GM23338 (cell line): ENCODE measurements at regions not wholly inside any gene's neighbourhood (a gene's known extent, or its start where the extent isn't known, plus 50 kb on each side); places are given as distances from the start of the nearest gene placed in this dataset.

ENCODE experiments used
- ATAC-seq: fragments of 200-7000 bp; cut with Tn5 transposase; 3 replicates; pipeline ENCODE4 v1.9.1; 2020
- DNase-seq: peaks from one replicate; pipeline ENCODE4 v3.0.0-alpha.2; 2015; ENCODE audit warnings: low spot score
- H2AFZ ChIP-seq: fragments of 200-600 bp; sonication (generic); 2 replicates; pipeline ENCODE4 v1.8.0; 2016; ENCODE audit warnings: antibody characterized with exemption, mild to moderate bottlenecking, moderate library complexity
- H3F3A ChIP-seq: fragments of 200-600 bp; sonication (generic); replicated peaks from 2 replicates; pipeline ENCODE4 v1.8.0; 2017; ENCODE audit warnings: antibody characterized with exemption, mixed run types, low read depth
- H3K27ac ChIP-seq: fragments of 200-600 bp; sonication (generic); 2 replicates; pipeline ENCODE4 v1.6.1; 2016; ENCODE audit warnings: low read depth
- H3K27me3 ChIP-seq: fragments of 200-600 bp; sonication (generic); 2 replicates; pipeline ENCODE4 v1.8.0; 2016; ENCODE audit warnings: mild to moderate bottlenecking, mixed run types, moderate library complexity; ENCODE audit not compliant: insufficient read depth
- H3K36me3 ChIP-seq: fragments of 200-600 bp; sonication (generic); 2 replicates; pipeline ENCODE4 v1.8.0; 2016; ENCODE audit warnings: mild to moderate bottlenecking; ENCODE audit not compliant: insufficient read depth
- H3K4me1 ChIP-seq: fragments of 200-600 bp; sonication (generic); 2 replicates; pipeline ENCODE4 v1.8.0; 2016; ENCODE audit warnings: mild to moderate bottlenecking, moderate library complexity; ENCODE audit not compliant: insufficient read depth
- H3K4me2 ChIP-seq: fragments of 200-600 bp; sonication (generic); 2 replicates; pipeline ENCODE4 v1.7.1; 2017; ENCODE audit warnings: mixed run types
- H3K4me3 ChIP-seq: fragments of 200-600 bp; sonication (generic); 2 replicates; pipeline ENCODE4 v1.6.1; 2016; ENCODE audit warnings: mixed run types
- H3K79me2 ChIP-seq: fragments of 200-600 bp; sonication (generic); replicated peaks from 2 replicates; pipeline ENCODE4 v1.8.0; 2017; ENCODE audit warnings: mild to moderate bottlenecking; ENCODE audit not compliant: insufficient read depth
- H3K9me2 ChIP-seq: fragments of 200-600 bp; sonication (generic); 2 replicates; pipeline ENCODE4 v1.8.0; 2017; ENCODE audit not compliant: insufficient read depth
- H4K20me1 ChIP-seq: fragments of 200-600 bp; sonication (generic); replicated peaks from 2 replicates; pipeline ENCODE4 v1.8.0; 2017; ENCODE audit warnings: mild to moderate bottlenecking; ENCODE audit not compliant: insufficient read depth
- H3K27ac Mint-ChIP-seq: 2 replicates; pipeline ENCODE4 v1.8.0; 2020; ENCODE audit warnings: inconsistent platforms, mild to moderate bottlenecking, moderate library complexity, mixed read lengths
- H3K27me3 Mint-ChIP-seq: 3 replicates; pipeline ENCODE4 v1.8.0; 2022; ENCODE audit warnings: low read depth, mild to moderate bottlenecking, moderate library complexity, mixed read lengths, inconsistent platforms; ENCODE audit not compliant: insufficient read depth, poor library complexity
- H3K36me3 Mint-ChIP-seq: 3 replicates; pipeline ENCODE4 v1.8.0; 2021; ENCODE audit warnings: low read depth, mild to moderate bottlenecking, inconsistent platforms, moderate library complexity, mixed read lengths
- H3K4me1 Mint-ChIP-seq: 3 replicates; pipeline ENCODE4 v1.8.0; 2020; ENCODE audit warnings: mild to moderate bottlenecking, inconsistent platforms, mixed read lengths
- H3K4me3 Mint-ChIP-seq: 3 replicates; pipeline ENCODE4 v1.8.0; 2021; ENCODE audit warnings: moderate library complexity, mild to moderate bottlenecking, inconsistent platforms, mixed read lengths
- H3K9me3 Mint-ChIP-seq: 3 replicates; pipeline ENCODE4 v1.8.0; 2020; ENCODE audit warnings: moderate library complexity, mild to moderate bottlenecking, inconsistent platforms, mixed read lengths
- CREB1 ChIP-seq: fragments of 250-450 bp; sonication (Bioruptor Pico); IDR thresholded peaks from 2 replicates; pipeline ENCODE4 v1.5.0; 2020; ENCODE audit warnings: low read depth, mild to moderate bottlenecking, moderate library complexity
- EZH2 ChIP-seq: fragments of 200-600 bp; sonication (generic); IDR thresholded peaks from one replicate; pipeline ENCODE4 v1.8.0; 2017; ENCODE audit warnings: antibody characterized with exemption, mild to moderate bottlenecking, low read depth; ENCODE audit not compliant: unreplicated experiment
- EZH2phosphoT487 ChIP-seq: fragments of 200-600 bp; sonication (generic); IDR thresholded peaks from one replicate; pipeline ENCODE4 v1.8.1; 2018; ENCODE audit warnings: antibody characterized with exemption; ENCODE audit not compliant: unreplicated experiment
- JUNB ChIP-seq: IDR thresholded peaks from one replicate; pipeline ENCODE4 v1.6.1; 2016; ENCODE audit warnings: antibody characterized with exemption; ENCODE audit not compliant: unreplicated experiment
- NANOG ChIP-seq: IDR thresholded peaks from 2 replicates; pipeline ENCODE4 v1.6.1; 2016; ENCODE audit warnings: antibody characterized with exemption, borderline replicate concordance
- POLR2AphosphoS5 ChIP-seq: IDR thresholded peaks from 2 replicates; pipeline ENCODE4 v1.6.1; 2016; ENCODE audit warnings: antibody characterized with exemption, low read depth
- STAT1 ChIP-seq: IDR thresholded peaks from one replicate; pipeline ENCODE4 v1.6.1; 2016; ENCODE audit warnings: antibody characterized with exemption; ENCODE audit not compliant: unreplicated experiment
- ZNF114 ChIP-seq: fragments of 250-450 bp; sonication (Bioruptor Pico); IDR thresholded peaks from 2 replicates; pipeline ENCODE4 v1.5.0; 2020; ENCODE audit warnings: mild to moderate bottlenecking, moderate library complexity
- ZNF331 ChIP-seq: fragments of 250-450 bp; sonication (Bioruptor Pico); IDR thresholded peaks from 2 replicates; pipeline ENCODE4 v1.5.0; 2020; ENCODE audit warnings: low read depth, mild to moderate bottlenecking, moderate library complexity
- TF ChIP-seq, protein P1 (sequence below): IDR thresholded peaks from 2 replicates; pipeline ENCODE4 v1.6.1; 2016; ENCODE audit warnings: antibody characterized with exemption
- TF ChIP-seq, protein P2 (sequence below): fragments of 250-450 bp; sonication (Bioruptor Pico); IDR thresholded peaks from 2 replicates; pipeline ENCODE4 v1.5.0; 2020; ENCODE audit warnings: mild to moderate bottlenecking, moderate library complexity
- TF ChIP-seq, protein P3 (sequence below): IDR thresholded peaks from one replicate; pipeline ENCODE4 v1.6.1; 2018; ENCODE audit warnings: antibody characterized with exemption; ENCODE audit not compliant: unreplicated experiment

DNA sequence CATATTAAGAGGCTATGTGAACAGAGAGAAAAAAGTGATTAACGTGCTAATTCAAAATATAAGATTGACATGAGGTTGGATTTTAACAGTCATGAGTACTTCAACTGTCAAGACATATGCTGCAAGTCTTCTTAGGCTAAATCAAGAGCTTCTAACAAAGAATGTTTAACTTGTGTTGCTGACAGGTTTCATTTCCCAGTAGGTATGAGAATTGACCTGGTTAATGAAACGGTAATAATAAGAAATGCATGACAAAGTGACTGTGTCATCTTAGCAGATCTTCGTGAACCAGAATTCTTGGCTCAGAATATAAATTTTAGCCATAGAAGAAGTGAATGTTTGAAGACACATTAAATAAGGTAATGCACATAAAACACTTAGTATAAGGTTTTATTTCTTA lies 132.6 kb upstream of the PTGFR start:
- no peak overlapping the region for H3K4me3 ChIP-seq
- H2AFZ ChIP-seq = no peak overlapping the region
- H3K4me3 Mint-ChIP-seq = no peak overlapping the region
- no peaks in the 10 kb centered on the region for H4K20me1 ChIP-seq
- no peaks in the 10 kb centered on the region for H3K9me2 ChIP-seq
- no peaks in the 10 kb centered on the region for H3K27me3 ChIP-seq
- no peak for ATAC-seq
- H3K4me1 ChIP-seq = no peaks in the 10 kb centered on the region
- DNase-seq = no peak
- H3K4me1 Mint-ChIP-seq = no peaks in the 10 kb centered on the region
- H3K27ac ChIP-seq = no peak overlapping the region
- H3K36me3 Mint-ChIP-seq = no peaks in the 10 kb centered on the region
- H3K27ac Mint-ChIP-seq = no peak overlapping the region
- peaks cover 3% of the 10 kb centered on the region for H3K27me3 Mint-ChIP-seq
- no peaks in the 10 kb centered on the region for H3F3A ChIP-seq
- H3K4me2 ChIP-seq = no peak overlapping the region
- H3K36me3 ChIP-seq = no peaks in the 10 kb centered on the region
- no peaks in the 10 kb centered on the region for H3K79me2 ChIP-seq
- TF ChIP-seq POLR2AphosphoS5 (no peak), NANOG (no peak), ZNF331 (CRISPR knock-in tag) (no peak), STAT1 (no peak), EZH2 (no peak), JUNB (no peak), CREB1 (CRISPR knock-in tag) (no peak), EZH2phosphoT487 (no peak), ZNF114 (CRISPR knock-in tag) (no peak)
- TF ChIP-seq, protein P1, sequence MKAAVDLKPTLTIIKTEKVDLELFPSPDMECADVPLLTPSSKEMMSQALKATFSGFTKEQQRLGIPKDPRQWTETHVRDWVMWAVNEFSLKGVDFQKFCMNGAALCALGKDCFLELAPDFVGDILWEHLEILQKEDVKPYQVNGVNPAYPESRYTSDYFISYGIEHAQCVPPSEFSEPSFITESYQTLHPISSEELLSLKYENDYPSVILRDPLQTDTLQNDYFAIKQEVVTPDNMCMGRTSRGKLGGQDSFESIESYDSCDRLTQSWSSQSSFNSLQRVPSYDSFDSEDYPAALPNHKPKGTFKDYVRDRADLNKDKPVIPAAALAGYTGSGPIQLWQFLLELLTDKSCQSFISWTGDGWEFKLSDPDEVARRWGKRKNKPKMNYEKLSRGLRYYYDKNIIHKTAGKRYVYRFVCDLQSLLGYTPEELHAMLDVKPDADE = no peak
- TF ChIP-seq, protein P2, sequence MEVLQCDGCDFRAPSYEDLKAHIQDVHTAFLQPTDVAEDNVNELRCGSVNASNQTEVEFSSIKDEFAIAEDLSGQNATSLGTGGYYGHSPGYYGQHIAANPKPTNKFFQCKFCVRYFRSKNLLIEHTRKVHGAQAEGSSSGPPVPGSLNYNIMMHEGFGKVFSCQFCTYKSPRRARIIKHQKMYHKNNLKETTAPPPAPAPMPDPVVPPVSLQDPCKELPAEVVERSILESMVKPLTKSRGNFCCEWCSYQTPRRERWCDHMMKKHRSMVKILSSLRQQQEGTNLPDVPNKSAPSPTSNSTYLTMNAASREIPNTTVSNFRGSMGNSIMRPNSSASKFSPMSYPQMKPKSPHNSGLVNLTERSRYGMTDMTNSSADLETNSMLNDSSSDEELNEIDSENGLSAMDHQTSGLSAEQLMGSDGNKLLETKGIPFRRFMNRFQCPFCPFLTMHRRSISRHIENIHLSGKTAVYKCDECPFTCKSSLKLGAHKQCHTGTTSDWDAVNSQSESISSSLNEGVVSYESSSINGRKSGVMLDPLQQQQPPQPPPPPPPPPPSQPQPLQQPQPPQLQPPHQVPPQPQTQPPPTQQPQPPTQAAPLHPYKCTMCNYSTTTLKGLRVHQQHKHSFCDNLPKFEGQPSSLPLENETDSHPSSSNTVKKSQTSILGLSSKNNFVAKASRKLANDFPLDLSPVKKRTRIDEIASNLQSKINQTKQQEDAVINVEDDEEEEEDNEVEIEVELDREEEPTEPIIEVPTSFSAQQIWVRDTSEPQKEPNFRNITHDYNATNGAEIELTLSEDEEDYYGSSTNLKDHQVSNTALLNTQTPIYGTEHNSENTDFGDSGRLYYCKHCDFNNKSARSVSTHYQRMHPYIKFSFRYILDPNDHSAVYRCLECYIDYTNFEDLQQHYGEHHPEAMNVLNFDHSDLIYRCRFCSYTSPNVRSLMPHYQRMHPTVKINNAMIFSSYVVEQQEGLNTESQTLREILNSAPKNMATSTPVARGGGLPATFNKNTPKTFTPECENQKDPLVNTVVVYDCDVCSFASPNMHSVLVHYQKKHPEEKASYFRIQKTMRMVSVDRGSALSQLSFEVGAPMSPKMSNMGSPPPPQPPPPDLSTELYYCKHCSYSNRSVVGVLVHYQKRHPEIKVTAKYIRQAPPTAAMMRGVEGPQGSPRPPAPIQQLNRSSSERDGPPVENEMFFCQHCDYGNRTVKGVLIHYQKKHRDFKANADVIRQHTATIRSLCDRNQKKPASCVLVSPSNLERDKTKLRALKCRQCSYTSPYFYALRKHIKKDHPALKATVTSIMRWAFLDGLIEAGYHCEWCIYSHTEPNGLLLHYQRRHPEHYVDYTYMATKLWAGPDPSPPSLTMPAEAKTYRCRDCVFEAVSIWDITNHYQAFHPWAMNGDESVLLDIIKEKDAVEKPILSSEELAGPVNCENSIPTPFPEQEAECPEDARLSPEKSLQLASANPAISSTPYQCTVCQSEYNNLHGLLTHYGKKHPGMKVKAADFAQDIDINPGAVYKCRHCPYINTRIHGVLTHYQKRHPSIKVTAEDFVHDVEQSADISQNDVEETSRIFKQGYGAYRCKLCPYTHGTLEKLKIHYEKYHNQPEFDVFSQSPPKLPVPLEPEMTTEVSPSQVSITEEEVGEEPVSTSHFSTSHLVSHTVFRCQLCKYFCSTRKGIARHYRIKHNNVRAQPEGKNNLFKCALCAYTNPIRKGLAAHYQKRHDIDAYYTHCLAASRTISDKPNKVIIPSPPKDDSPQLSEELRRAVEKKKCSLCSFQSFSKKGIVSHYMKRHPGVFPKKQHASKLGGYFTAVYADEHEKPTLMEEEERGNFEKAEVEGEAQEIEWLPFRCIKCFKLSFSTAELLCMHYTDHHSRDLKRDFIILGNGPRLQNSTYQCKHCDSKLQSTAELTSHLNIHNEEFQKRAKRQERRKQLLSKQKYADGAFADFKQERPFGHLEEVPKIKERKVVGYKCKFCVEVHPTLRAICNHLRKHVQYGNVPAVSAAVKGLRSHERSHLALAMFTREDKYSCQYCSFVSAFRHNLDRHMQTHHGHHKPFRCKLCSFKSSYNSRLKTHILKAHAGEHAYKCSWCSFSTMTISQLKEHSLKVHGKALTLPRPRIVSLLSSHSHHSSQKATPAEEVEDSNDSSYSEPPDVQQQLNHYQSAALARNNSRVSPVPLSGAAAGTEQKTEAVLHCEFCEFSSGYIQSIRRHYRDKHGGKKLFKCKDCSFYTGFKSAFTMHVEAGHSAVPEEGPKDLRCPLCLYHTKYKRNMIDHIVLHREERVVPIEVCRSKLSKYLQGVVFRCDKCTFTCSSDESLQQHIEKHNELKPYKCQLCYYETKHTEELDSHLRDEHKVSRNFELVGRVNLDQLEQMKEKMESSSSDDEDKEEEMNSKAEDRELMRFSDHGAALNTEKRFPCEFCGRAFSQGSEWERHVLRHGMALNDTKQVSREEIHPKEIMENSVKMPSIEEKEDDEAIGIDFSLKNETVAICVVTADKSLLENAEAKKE (CRISPR knock-in tag) = no peak
- TF ChIP-seq, protein P3, sequence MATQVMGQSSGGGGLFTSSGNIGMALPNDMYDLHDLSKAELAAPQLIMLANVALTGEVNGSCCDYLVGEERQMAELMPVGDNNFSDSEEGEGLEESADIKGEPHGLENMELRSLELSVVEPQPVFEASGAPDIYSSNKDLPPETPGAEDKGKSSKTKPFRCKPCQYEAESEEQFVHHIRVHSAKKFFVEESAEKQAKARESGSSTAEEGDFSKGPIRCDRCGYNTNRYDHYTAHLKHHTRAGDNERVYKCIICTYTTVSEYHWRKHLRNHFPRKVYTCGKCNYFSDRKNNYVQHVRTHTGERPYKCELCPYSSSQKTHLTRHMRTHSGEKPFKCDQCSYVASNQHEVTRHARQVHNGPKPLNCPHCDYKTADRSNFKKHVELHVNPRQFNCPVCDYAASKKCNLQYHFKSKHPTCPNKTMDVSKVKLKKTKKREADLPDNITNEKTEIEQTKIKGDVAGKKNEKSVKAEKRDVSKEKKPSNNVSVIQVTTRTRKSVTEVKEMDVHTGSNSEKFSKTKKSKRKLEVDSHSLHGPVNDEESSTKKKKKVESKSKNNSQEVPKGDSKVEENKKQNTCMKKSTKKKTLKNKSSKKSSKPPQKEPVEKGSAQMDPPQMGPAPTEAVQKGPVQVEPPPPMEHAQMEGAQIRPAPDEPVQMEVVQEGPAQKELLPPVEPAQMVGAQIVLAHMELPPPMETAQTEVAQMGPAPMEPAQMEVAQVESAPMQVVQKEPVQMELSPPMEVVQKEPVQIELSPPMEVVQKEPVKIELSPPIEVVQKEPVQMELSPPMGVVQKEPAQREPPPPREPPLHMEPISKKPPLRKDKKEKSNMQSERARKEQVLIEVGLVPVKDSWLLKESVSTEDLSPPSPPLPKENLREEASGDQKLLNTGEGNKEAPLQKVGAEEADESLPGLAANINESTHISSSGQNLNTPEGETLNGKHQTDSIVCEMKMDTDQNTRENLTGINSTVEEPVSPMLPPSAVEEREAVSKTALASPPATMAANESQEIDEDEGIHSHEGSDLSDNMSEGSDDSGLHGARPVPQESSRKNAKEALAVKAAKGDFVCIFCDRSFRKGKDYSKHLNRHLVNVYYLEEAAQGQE = no peak
- no peaks in the 10 kb centered on the region for H3K9me3 Mint-ChIP-seq
